Bronchial epithelial cell (primary cell): ENCODE measurements at regions not wholly inside any gene's neighbourhood (a gene's known extent, or its start where the extent isn't known, plus 50 kb on each side); places are given as distances from the start of the nearest gene placed in this dataset.

Experiments
- DNase-seq: peaks from one replicate; pipeline ENCODE4 v3.0.0-alpha.2; 2010; ENCODE audit warnings: low read depth
- FAIRE-seq: peaks from 2 replicates; lab custom pipeline; 2011; peaks lifted over from hg19 to GRCh38; lab: Jason Lieb, UNC
- H3K27me3 ChIP-seq: 2 replicates; pipeline ENCODE4 v1.5.1; 2011; ENCODE audit warnings: low read length; ENCODE audit not compliant: control insufficient read depth, insufficient read depth
- H3K36me3 ChIP-seq: 2 replicates; pipeline ENCODE4 v1.5.1; 2011; ENCODE audit warnings: low read length; ENCODE audit not compliant: control insufficient read depth, insufficient read depth
- H3K4me3 ChIP-seq: 2 replicates; pipeline ENCODE4 v1.5.1; 2011; ENCODE audit warnings: mild to moderate bottlenecking, low read depth, low read length, control low read depth
- CTCF ChIP-seq: IDR thresholded peaks from 2 replicates; pipeline ENCODE4 v1.5.1; 2011; ENCODE audit warnings: mild to moderate bottlenecking, moderate library complexity, low read length, control low read depth, inconsistent platforms; ENCODE audit not compliant: insufficient read depth, severe bottlenecking

DNA sequence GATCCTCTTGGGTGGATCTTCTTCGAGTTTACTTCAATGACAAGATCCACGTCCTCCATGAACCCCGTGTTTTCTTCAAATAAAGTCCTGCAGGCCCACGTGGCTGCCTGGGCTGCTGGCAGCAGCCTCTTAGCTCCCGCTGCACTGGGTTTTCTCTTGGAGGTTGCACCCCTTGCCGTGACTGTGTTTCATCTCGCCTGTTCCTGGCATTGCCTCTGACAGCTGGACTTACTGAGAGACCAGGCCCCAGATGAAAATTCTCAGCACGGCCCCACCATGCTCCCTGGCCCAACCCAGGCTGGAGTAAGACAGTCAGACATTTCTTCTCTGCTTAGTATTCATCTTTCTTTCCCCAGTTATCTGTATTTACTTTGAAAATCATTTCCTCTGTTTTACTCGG is 274.8 kb upstream of the RUNX1 start:
- H3K36me3 ChIP-seq = no peaks in the 10 kb centered on the region
- FAIRE-seq (no peak), DNase-seq (no peak)
- H3K27me3 ChIP-seq = no peaks in the 10 kb centered on the region
- no peak for TF ChIP-seq CTCF
- H3K4me3 ChIP-seq = no peak overlapping the region

- H3K4me3 ChIP-seq = no peak overlapping the region
- H3K36me3 ChIP-seq = no peaks in the 10 kb centered on the region
- no peaks in the 10 kb centered on the region for H3K27me3 ChIP-seq
- TF ChIP-seq CTCF = no peak
- DNase-seq (no peak), FAIRE-seq (no peak)
These were observed 272.5 kb upstream of the RUNX1 start for GRCh38 chr21:35321322-35322200.

GRCh38 chr21:35319684-35320283 is 270.7 kb upstream of the RUNX1 start:
- peak; percentile 75 for FAIRE-seq
- Histone ChIP-seq H3K27me3 (no peaks in the 10 kb centered on the region), H3K4me3 (no peak overlapping the region), H3K36me3 (no peaks in the 10 kb centered on the region)
- peak; percentile 25 for DNase-seq
- TF ChIP-seq CTCF = no peak

- Histone ChIP-seq H3K27me3 (no peaks in the 10 kb centered on the region), H3K4me3 (no peak overlapping the region), H3K36me3 (no peaks in the 10 kb centered on the region)
- FAIRE-seq (no peak), DNase-seq (peak; percentile 55)
- TF ChIP-seq CTCF = no peak
These were observed 267.8 kb upstream of the RUNX1 start for GRCh38 chr21:35316933-35317332.

DNA sequence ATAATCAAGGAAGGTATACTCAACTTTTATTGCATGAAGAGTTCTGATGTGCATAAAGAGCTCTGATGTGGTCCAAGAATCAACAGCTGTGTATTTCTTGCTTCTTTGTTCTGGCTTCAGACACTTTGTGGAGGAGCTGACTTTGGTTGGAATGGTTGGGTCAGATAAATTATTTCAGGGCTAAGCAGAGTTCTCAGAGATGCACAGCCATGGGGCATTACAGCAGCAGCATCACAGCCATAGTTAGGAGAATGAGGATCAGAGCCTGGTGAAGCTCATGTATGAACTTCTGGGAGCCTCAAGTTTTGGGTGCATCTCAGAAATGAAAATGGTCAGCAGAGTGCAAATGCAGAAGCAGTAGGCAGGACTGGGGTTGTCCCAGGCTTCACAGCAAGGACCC is 267.4 kb upstream of the RUNX1 start:
- no peak for FAIRE-seq
- no peaks in the 10 kb centered on the region for H3K27me3 ChIP-seq
- no peak for TF ChIP-seq CTCF
- no peaks in the 10 kb centered on the region for H3K36me3 ChIP-seq
- DNase-seq = no peak
- H3K4me3 ChIP-seq = no peak overlapping the region
